ENCODE measurements at regions not wholly inside any gene's neighbourhood (a gene's known extent, or its start where the extent isn't known, plus 50 kb on each side); places are given as distances from the start of the nearest gene placed in this dataset.
A peak's percentile ranks its signal among the peaks of the same experiment; 100 is the strongest.

DNA sequence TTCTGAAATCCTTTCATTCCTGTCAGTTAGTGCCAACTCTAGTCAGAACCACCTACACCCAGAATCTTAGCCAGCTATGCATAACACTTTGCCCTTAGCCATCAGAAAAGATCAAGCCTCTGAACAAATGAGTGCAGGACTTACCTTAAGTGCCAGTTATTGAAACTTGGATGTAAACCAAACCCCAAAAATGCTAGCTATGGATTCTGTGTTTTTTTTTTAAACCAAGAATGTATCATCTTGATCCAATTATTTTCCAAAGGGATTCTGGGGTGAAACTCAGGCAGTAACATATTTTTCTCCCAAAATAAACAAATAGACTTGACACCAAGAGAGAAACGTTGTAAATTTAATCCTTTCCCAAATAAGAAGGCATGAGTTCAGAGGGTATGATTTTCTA lies 538.6 kb upstream of the ADAMTS5 start:
- no peaks in the 10 kb centered on the region for H3K9me3 ChIP-seq (ENCODE audit: control insufficient read depth, insufficient read depth, low read length)
- H3K27me3 ChIP-seq (ENCODE audit: control insufficient read depth, insufficient read depth, low read length), result no peaks in the 10 kb centered on the region
- TF ChIP-seq, protein P1, sequence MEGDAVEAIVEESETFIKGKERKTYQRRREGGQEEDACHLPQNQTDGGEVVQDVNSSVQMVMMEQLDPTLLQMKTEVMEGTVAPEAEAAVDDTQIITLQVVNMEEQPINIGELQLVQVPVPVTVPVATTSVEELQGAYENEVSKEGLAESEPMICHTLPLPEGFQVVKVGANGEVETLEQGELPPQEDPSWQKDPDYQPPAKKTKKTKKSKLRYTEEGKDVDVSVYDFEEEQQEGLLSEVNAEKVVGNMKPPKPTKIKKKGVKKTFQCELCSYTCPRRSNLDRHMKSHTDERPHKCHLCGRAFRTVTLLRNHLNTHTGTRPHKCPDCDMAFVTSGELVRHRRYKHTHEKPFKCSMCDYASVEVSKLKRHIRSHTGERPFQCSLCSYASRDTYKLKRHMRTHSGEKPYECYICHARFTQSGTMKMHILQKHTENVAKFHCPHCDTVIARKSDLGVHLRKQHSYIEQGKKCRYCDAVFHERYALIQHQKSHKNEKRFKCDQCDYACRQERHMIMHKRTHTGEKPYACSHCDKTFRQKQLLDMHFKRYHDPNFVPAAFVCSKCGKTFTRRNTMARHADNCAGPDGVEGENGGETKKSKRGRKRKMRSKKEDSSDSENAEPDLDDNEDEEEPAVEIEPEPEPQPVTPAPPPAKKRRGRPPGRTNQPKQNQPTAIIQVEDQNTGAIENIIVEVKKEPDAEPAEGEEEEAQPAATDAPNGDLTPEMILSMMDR (IDR thresholded peaks at IDR 0.05; ENCODE audit: low read depth, low read length), result no peak
- H3K4me3 ChIP-seq (ENCODE audit: low read depth, low read length), result no peak overlapping the region
- CTCF ChIA-PET, result interaction anchor here (0.7 to 0.8 kb wide), 2 partner anchors 12 to 60 kb away, joined by 3 read pairs; no protein-coding TSS in a partner anchor
- H3K27ac ChIP-seq (ENCODE audit: low read depth, low read length), result no peak overlapping the region
- peak; percentile 52 for DNase-seq (ENCODE audit: low read depth, low spot score)
- POLR2A ChIA-PET, result interaction anchor here (0.9 kb wide), 1 partner anchor 65 kb away, joined by 3 read pairs; no protein-coding TSS in a partner anchor

DNA sequence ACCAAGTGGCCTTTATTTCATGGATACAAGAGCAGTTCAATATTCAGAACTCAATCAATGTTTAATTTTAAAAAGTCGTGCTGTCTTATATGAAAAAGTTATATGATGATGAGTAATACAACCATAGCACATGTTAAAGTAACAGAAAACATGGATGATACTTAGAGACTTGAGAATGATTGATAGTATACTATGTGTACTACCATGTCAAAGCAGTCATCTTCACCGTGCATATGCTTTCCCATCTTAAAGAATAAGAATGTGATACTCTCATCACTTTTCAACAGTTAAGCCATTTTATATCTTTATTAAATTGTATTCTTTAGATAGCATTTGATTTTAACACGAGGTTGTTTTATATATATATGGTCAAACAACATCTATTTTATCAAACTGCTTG lies 535.9 kb upstream of the ADAMTS5 start:
- POLR2A ChIA-PET, result no interaction called here
- H3K9me3 ChIP-seq (ENCODE audit: control insufficient read depth, insufficient read depth, low read length), result no peaks in the 10 kb centered on the region
- no peaks in the 10 kb centered on the region for H3K27me3 ChIP-seq (ENCODE audit: control insufficient read depth, insufficient read depth, low read length)
- no peak for DNase-seq (ENCODE audit: low read depth, low spot score)
- CTCF ChIA-PET, result no interaction called here
- H3K4me3 ChIP-seq (ENCODE audit: low read depth, low read length), result no peak overlapping the region
- TF ChIP-seq, protein P1 (IDR thresholded peaks at IDR 0.05; ENCODE audit: low read depth, low read length), result no peak
- no peak overlapping the region for H3K27ac ChIP-seq (ENCODE audit: low read depth, low read length)

DNA sequence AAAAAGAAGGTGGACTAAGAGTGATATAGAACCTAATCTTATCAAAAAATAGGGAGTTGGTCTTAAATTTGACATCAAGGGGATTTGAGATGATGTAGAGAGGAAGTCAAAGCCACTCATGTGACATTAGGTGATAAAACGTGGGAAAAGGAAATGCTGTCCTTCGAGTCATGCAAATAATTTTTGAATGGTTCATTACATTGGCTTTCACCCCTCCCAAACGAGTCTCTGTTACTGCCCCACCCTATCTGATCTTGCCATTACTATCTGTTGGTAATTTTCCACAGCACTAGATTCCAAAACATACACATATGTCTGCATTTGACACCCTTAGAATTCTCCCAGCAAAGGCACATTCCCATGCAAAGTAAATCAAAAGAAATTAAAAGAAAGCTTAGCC lies 531.1 kb upstream of the ADAMTS5 start:
- POLR2A ChIA-PET, result no interaction called here
- Histone ChIP-seq H3K4me3 (ENCODE audit: low read depth, low read length) (no peak overlapping the region), H3K27ac (ENCODE audit: low read depth, low read length) (no peak overlapping the region), H3K27me3 (ENCODE audit: control insufficient read depth, insufficient read depth, low read length) (no peaks in the 10 kb centered on the region), H3K9me3 (ENCODE audit: control insufficient read depth, insufficient read depth, low read length) (no peaks in the 10 kb centered on the region)
- CTCF ChIA-PET, result interaction anchor here (0.7 kb wide), 1 partner anchor 647 kb away, joined by 4 read pairs; no protein-coding TSS in a partner anchor
- DNase-seq (ENCODE audit: low read depth, low spot score), result no peak
- TF ChIP-seq, protein P1 (IDR thresholded peaks at IDR 0.05; ENCODE audit: low read depth, low read length), result no peak

DNA sequence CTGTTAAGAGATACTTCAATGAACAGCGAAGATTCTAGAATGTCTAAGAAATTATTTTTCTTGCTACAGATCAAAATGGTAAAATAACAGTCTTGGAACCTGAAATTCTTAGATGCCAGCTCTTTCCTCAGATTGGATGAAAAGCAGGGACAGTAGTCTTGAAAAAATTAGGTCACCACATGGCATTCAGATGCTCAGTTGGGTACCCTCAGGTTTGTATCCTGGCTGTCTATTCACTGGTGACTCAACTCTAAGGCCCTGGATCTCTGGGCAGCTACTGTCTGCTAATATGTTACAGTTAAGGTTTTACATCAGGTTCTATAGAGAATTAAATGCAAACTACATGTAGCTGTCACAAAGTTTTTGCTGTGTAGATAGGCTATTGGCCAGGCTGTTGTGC lies 528.9 kb upstream of the ADAMTS5 start:
- no peak for DNase-seq (ENCODE audit: low read depth, low spot score)
- TF ChIP-seq, protein P1 (IDR thresholded peaks at IDR 0.05; ENCODE audit: low read depth, low read length), result no peak
- no peak overlapping the region for H3K27ac ChIP-seq (ENCODE audit: low read depth, low read length)
- H3K27me3 ChIP-seq (ENCODE audit: control insufficient read depth, insufficient read depth, low read length), result no peaks in the 10 kb centered on the region
- H3K9me3 ChIP-seq (ENCODE audit: control insufficient read depth, insufficient read depth, low read length), result no peaks in the 10 kb centered on the region
- H3K4me3 ChIP-seq (ENCODE audit: low read depth, low read length), result no peak overlapping the region
- ChIA-PET POLR2A (no interaction called here), CTCF (no interaction called here)

DNA sequence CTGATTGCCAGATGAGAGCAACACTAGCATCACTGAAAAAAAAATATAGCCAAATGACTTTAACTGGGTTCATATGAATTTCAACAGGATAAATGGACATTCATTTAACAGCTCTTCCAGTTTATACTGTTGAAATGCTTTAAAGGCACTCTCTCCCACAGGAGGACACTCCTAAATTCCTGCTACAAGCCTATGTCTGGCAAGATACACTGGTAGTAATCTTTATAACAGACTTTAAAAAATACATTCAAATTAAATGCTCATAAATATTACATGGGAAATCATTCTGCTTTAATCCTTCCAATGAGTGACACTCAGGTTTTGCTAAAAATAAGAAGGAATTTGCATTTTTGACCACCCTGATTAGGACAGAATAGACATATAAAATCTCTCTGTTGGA lies 526.7 kb upstream of the ADAMTS5 start:
- ChIA-PET POLR2A (no interaction called here), CTCF (no interaction called here)
- no peak overlapping the region for H3K27ac ChIP-seq (ENCODE audit: low read depth, low read length)
- no peaks in the 10 kb centered on the region for H3K9me3 ChIP-seq (ENCODE audit: control insufficient read depth, insufficient read depth, low read length)
- TF ChIP-seq, protein P1 (IDR thresholded peaks at IDR 0.05; ENCODE audit: low read depth, low read length), result no peak
- DNase-seq (ENCODE audit: low read depth, low spot score), result no peak
- H3K27me3 ChIP-seq (ENCODE audit: control insufficient read depth, insufficient read depth, low read length), result no peaks in the 10 kb centered on the region
- no peak overlapping the region for H3K4me3 ChIP-seq (ENCODE audit: low read depth, low read length)
